ENCODE measurements at regions not wholly inside any gene's neighbourhood (a gene's known extent, or its start where the extent isn't known, plus 50 kb on each side); places are given as distances from the start of the nearest gene placed in this dataset.

GRCh38 chr16:35788381-35788780, 2329.0 kb downstream of the TP53TG3F start:
- Histone ChIP-seq H3K4me1 (ENCODE audit: insufficient read depth, low read length) (no peaks in the 10 kb centered on the region), H4K20me1 (ENCODE audit: low read length) (no peaks in the 10 kb centered on the region), H3K27me3 (ENCODE audit: low read length) (no peaks in the 10 kb centered on the region), H3K36me3 (ENCODE audit: low read depth, low read length) (no peaks in the 10 kb centered on the region), H3K9me2 (replicated peaks; ENCODE audit: low read length) (no peaks in the 10 kb centered on the region), H3K27ac (ENCODE audit: low read length) (no peak overlapping the region), H3K9ac (ENCODE audit: low read length) (no peak overlapping the region), H3K9me3 (ENCODE audit: low read length) (no peaks in the 10 kb centered on the region; the same call in 1 of the 2 replicates), H3F3A (ENCODE audit: low read length, unreplicated experiment) (no peaks in the 10 kb centered on the region), H3K4me3 (ENCODE audit: low read length) (no peak overlapping the region), H2AFZ (ENCODE audit: low read length) (no peak overlapping the region), H3K79me2 (ENCODE audit: low read length) (no peaks in the 10 kb centered on the region), H3K4me2 (ENCODE audit: low read length) (no peak overlapping the region)
- no TSS peak for BruUV-seq (replicated peaks)
- DNase-seq (no peak), ATAC-seq (no peak)
- ChIA-PET POLR2A (ENCODE audit: unreplicated experiment) (no interaction called here), CTCF (no interaction called here)
- intact Hi-C loops (cut with micrococcal nuclease), result no loop called here
- TF ChIP-seq CTCF (conservative IDR thresholded peaks at IDR 0.05; ENCODE audit: low read depth, low read length), result no peak
- TF ChIP-seq EZH2phosphoT487 (IDR thresholded peaks at IDR 0.05; ENCODE audit: borderline replicate concordance, low read length), result no peak
- no peak for TF ChIP-seq EZH2 (IDR thresholded peaks at IDR 0.05; ENCODE audit: low read length, unreplicated experiment)

- H3K9me2 ChIP-seq (replicated peaks; ENCODE audit: low read length), result no peaks in the 10 kb centered on the region
- H3K9me3 ChIP-seq (ENCODE audit: low read length), result no peaks in the 10 kb centered on the region
- no peak overlapping the region for H3K4me3 ChIP-seq (ENCODE audit: low read length)
- no peak overlapping the region for H2AFZ ChIP-seq (ENCODE audit: low read length)
- DNase-seq (no peak), ATAC-seq (no peak)
- CTCF ChIA-PET, result no interaction called here
- BruUV-seq (replicated peaks), result no TSS peak
- H3K36me3 ChIP-seq (ENCODE audit: low read depth, low read length), result no peaks in the 10 kb centered on the region
- POLR2A ChIA-PET (ENCODE audit: unreplicated experiment), result no interaction called here
- no peaks in the 10 kb centered on the region for H3K27me3 ChIP-seq (ENCODE audit: low read length)
- no peaks in the 10 kb centered on the region for H3K79me2 ChIP-seq (ENCODE audit: low read length)
- no peaks in the 10 kb centered on the region for H3K4me1 ChIP-seq (ENCODE audit: insufficient read depth, low read length)
- no peak overlapping the region for H3K9ac ChIP-seq (ENCODE audit: low read length)
- no peaks in the 10 kb centered on the region for H3F3A ChIP-seq (ENCODE audit: low read length, unreplicated experiment)
- H4K20me1 ChIP-seq (ENCODE audit: low read length), result no peaks in the 10 kb centered on the region
- no peak overlapping the region for H3K4me2 ChIP-seq (ENCODE audit: low read length)
- intact Hi-C loops (cut with micrococcal nuclease), result no loop called here
- TF ChIP-seq EZH2phosphoT487 (IDR thresholded peaks at IDR 0.05; ENCODE audit: borderline replicate concordance, low read length) (no peak), CTCF (conservative IDR thresholded peaks at IDR 0.05; ENCODE audit: low read depth, low read length) (no peak), EZH2 (IDR thresholded peaks at IDR 0.05; ENCODE audit: low read length, unreplicated experiment) (no peak)
- no peak overlapping the region for H3K27ac ChIP-seq (ENCODE audit: low read length)
Measured at GRCh38 chr16:35792516-35793285, 2333.3 kb downstream of the TP53TG3F start.

- no peaks in the 10 kb centered on the region for H3K4me1 ChIP-seq (ENCODE audit: insufficient read depth, low read length)
- H3K9me3 ChIP-seq (ENCODE audit: low read length), result no peaks in the 10 kb centered on the region
- TF ChIP-seq CTCF (conservative IDR thresholded peaks at IDR 0.05; ENCODE audit: low read depth, low read length), result no peak
- H3K9me2 ChIP-seq (replicated peaks; ENCODE audit: low read length), result no peaks in the 10 kb centered on the region
- no peak overlapping the region for H2AFZ ChIP-seq (ENCODE audit: low read length)
- H3K27ac ChIP-seq (ENCODE audit: low read length), result no peak overlapping the region
- H3K36me3 ChIP-seq (ENCODE audit: low read depth, low read length), result no peaks in the 10 kb centered on the region
- H3K9ac ChIP-seq (ENCODE audit: low read length), result no peak overlapping the region
- no peaks in the 10 kb centered on the region for H3K27me3 ChIP-seq (ENCODE audit: low read length)
- no peaks in the 10 kb centered on the region for H3K79me2 ChIP-seq (ENCODE audit: low read length)
- no peaks in the 10 kb centered on the region for H4K20me1 ChIP-seq (ENCODE audit: low read length)
- BruUV-seq (replicated peaks), result no TSS peak
- intact Hi-C loops (cut with micrococcal nuclease), result no loop called here
- POLR2A ChIA-PET (ENCODE audit: unreplicated experiment), result no interaction called here
- ATAC-seq (no peak), DNase-seq (no peak)
- CTCF ChIA-PET, result no interaction called here
- H3K4me3 ChIP-seq (ENCODE audit: low read length), result no peak overlapping the region
- no peak overlapping the region for H3K4me2 ChIP-seq (ENCODE audit: low read length)
- H3F3A ChIP-seq (ENCODE audit: low read length, unreplicated experiment), result no peaks in the 10 kb centered on the region
Measured at GRCh38 chr16:35793601-35794000, 2334.2 kb downstream of the TP53TG3F start.

Data from PC-3 (cell line).